DND-41 (cell line): ENCODE measurements at regions not wholly inside any gene's neighbourhood (a gene's known extent, or its start where the extent isn't known, plus 50 kb on each side); places are given as distances from the start of the nearest gene placed in this dataset.

Source experiments
- ATAC-seq: fragments of 200-7000 bp; cut with Tn5 transposase; 3 replicates; pipeline ENCODE4 v1.9.1; 2021; ENCODE audit warnings: low read depth; ENCODE audit not compliant: insufficient read depth
- DNase-seq: peaks from one replicate; pipeline ENCODE4 v3.0.0-alpha.2; 2020
- H2AFZ ChIP-seq: 2 replicates; pipeline ENCODE4 v1.6.0; 2012; ENCODE audit warnings: low read depth, low read length
- H3K27ac ChIP-seq: 2 replicates; pipeline ENCODE4 v1.5.1; 2012; ENCODE audit warnings: low read length, inconsistent platforms
- H3K27me3 ChIP-seq: fragments of 200-600 bp; sonication (generic); 2 replicates; pipeline ENCODE4 v1.6.0; 2012; ENCODE audit warnings: low read length, mild to moderate bottlenecking, inconsistent platforms; ENCODE audit not compliant: insufficient read depth, poor library complexity
- H3K36me3 ChIP-seq: 2 replicates; pipeline ENCODE4 v1.5.1; 2012; ENCODE audit warnings: low read length, inconsistent platforms; ENCODE audit not compliant: insufficient read depth
- H3K4me1 ChIP-seq: 2 replicates; pipeline ENCODE4 v1.5.1; 2012; ENCODE audit warnings: mild to moderate bottlenecking, low read length; ENCODE audit not compliant: insufficient read depth
- H3K4me2 ChIP-seq: 2 replicates; pipeline ENCODE4 v1.6.0; 2012; ENCODE audit warnings: mild to moderate bottlenecking, moderate library complexity, low read length, inconsistent platforms; ENCODE audit not compliant: insufficient read depth
- H3K4me3 ChIP-seq, 2 experiments: fragments of 200-600 bp in 1 of 2; shearing (Covaris generic) in 1 of 2; 2 replicates each; pipeline ENCODE4 v1.5.1; 2012 to 2016; ENCODE audit warnings: inconsistent platforms in 2 of 2, low read length in 2 of 2, mild to moderate bottlenecking in 2 of 2, low read depth in 1 of 2, moderate library complexity in 1 of 2
- H3K79me2 ChIP-seq: 2 replicates; pipeline ENCODE4 v1.6.0; 2012; ENCODE audit warnings: low read length, inconsistent platforms; ENCODE audit not compliant: insufficient read depth
- H3K9ac ChIP-seq: 2 replicates; pipeline ENCODE4 v1.6.0; 2012; ENCODE audit warnings: low read depth, mild to moderate bottlenecking, inconsistent platforms, low read length, moderate library complexity
- H3K9me3 ChIP-seq: 2 replicates; pipeline ENCODE4 v1.5.1; 2012; ENCODE audit warnings: low read length, moderate library complexity, mild to moderate bottlenecking, inconsistent platforms; ENCODE audit not compliant: insufficient read depth, severe bottlenecking
- H4K20me1 ChIP-seq: 2 replicates; pipeline ENCODE4 v1.6.0; 2012; ENCODE audit warnings: low read length; ENCODE audit not compliant: insufficient read depth
- CTCF ChIP-seq: IDR thresholded peaks from 2 replicates; pipeline ENCODE4 v1.5.1; 2012; ENCODE audit warnings: borderline replicate concordance, low read length, moderate library complexity, mild to moderate bottlenecking; ENCODE audit not compliant: poor library complexity, severe bottlenecking; ENCODE audit errors: extremely low read depth
- EZH2 ChIP-seq: IDR thresholded peaks from 3 replicates; pipeline ENCODE4 v1.6.1; 2012; ENCODE audit warnings: borderline replicate concordance, low read depth, mild to moderate bottlenecking, moderate library complexity, low read length, inconsistent platforms; ENCODE audit not compliant: severe bottlenecking

- Histone ChIP-seq H3K4me2 (no peak overlapping the region), H3K27ac (peak overlapping the region; percentile 3; the same call in 1 of the 2 replicates), H3K9ac (no peak overlapping the region), H3K9me3 (no peaks in the 10 kb centered on the region), H4K20me1 (no peaks in the 10 kb centered on the region), H3K4me1 (peaks cover 18% of the 10 kb centered on the region), H2AFZ (peak overlapping the region; percentile 28; the same call in 1 of the 2 replicates), H3K36me3 (no peaks in the 10 kb centered on the region), H3K27me3 (no peaks in the 10 kb centered on the region), H3K4me3 (no peak overlapping the region), H3K79me2 (no peaks in the 10 kb centered on the region)
- peak; percentile 97 for ATAC-seq
- DNase-seq = peak; percentile 67
- TF ChIP-seq CTCF = peak; percentile 97
- no peak for TF ChIP-seq EZH2
Measured at GRCh38 chr7:80018941-80019808, 115.5 kb upstream of the GNAI1 start.

GRCh38 chr7:80017101-80017698 is 117.4 kb upstream of the GNAI1 start:
- Histone ChIP-seq H3K4me2 (no peak overlapping the region), H3K4me1 (peaks cover 22% of the 10 kb centered on the region), H3K79me2 (no peaks in the 10 kb centered on the region), H3K4me3 (no peak overlapping the region), H3K9ac (no peak overlapping the region), H3K36me3 (no peaks in the 10 kb centered on the region), H3K27ac (no peak overlapping the region), H2AFZ (no peak overlapping the region), H3K27me3 (no peaks in the 10 kb centered on the region), H4K20me1 (no peaks in the 10 kb centered on the region), H3K9me3 (no peaks in the 10 kb centered on the region)
- no peak for TF ChIP-seq EZH2
- no peak for TF ChIP-seq CTCF
- ATAC-seq (no peak), DNase-seq (no peak)

GRCh38 chr7:80014511-80014910 is 120.1 kb upstream of the GNAI1 start:
- peak overlapping the region; percentile 44; the same call in 1 of the 2 replicates for H3K27ac ChIP-seq
- H3K79me2 ChIP-seq = no peaks in the 10 kb centered on the region
- H3K27me3 ChIP-seq = no peaks in the 10 kb centered on the region
- H3K4me2 ChIP-seq = no peak overlapping the region
- DNase-seq (peak; percentile 13), ATAC-seq (peak; percentile 79)
- H2AFZ ChIP-seq = peak overlapping the region; percentile 58
- no peaks in the 10 kb centered on the region for H3K9me3 ChIP-seq
- H3K9ac ChIP-seq = no peak overlapping the region
- H4K20me1 ChIP-seq = no peaks in the 10 kb centered on the region
- H3K4me1 ChIP-seq = peaks cover 21% of the 10 kb centered on the region
- TF ChIP-seq CTCF (no peak), EZH2 (no peak)
- peak overlapping the region in 1 of 2 experiments; percentile 15; a peak in 1 of 4 replicates for H3K4me3 ChIP-seq
- no peaks in the 10 kb centered on the region for H3K36me3 ChIP-seq
